K562 (cell line): ENCODE measurements at regions not wholly inside any gene's neighbourhood (a gene's known extent, or its start where the extent isn't known, plus 50 kb on each side); places are given as distances from the start of the nearest gene placed in this dataset.

ENCODE experiments used
- ATAC-seq: fragments of 200-7000 bp; cut with Tn5 transposase; 3 replicates; pipeline ENCODE4 v1.9.1; 2020; ENCODE audit warnings: moderate library complexity
- BruUV-seq: library from RNA; stranded (reverse); fragments of 400-500 nt; replicated peaks from 2 replicates; lab custom pipeline; 2021; lab: Mats Ljungman, UMichigan
- CTCF ChIA-PET: fragments of 300-600 bp; formaldehyde crosslinking; extraction: SDS; loops from one replicate; lab custom pipeline; 2021; ENCODE audit warnings: low intra/inter-chr PET ratio; lab: Yijun Ruan, JAX
- POLR2A ChIA-PET: fragments of 300-600, 350-650 bp; sonication (Branson Sonifier 250); formaldehyde crosslinking; extraction: SDS; loops from one replicate; lab custom pipeline; 2021; ENCODE audit warnings: antibody characterized with exemption, inconsistent platforms; lab: Yijun Ruan, JAX
- DNase-seq, 4 experiments: peaks; one replicate each; pipeline versions ENCODE4 v3.0.0 to v3.0.0-alpha.2; 2011 to 2018; ENCODE audit warnings: low spot score in 3 of 4, mixed read lengths in 3 of 4; ENCODE audit errors: extremely low read depth in 1 of 4
- FAIRE-seq: peaks from 2 replicates; lab custom pipeline; 2011; peaks lifted over from hg19 to GRCh38; lab: Jason Lieb, UNC
- H2AFZ ChIP-seq: 2 replicates; pipeline ENCODE4 v1.6.0; 2011; ENCODE audit warnings: low read depth, low read length, control low read depth, inconsistent platforms
- H3K27ac ChIP-seq: fragments of 200-600 bp; 3 replicates; pipeline ENCODE4 v1.8.0; 2011; ENCODE audit warnings: low read depth, mild to moderate bottlenecking, control low read depth, inconsistent platforms, low read length, moderate library complexity, mixed read lengths; ENCODE audit errors: extremely low read depth
- H3K27me3 ChIP-seq, 2 experiments: fragments of 300-600 bp in 1 of 2; 2 replicates in 1 of 2; 3 replicates in 1 of 2; pipeline versions ENCODE4 v1.6.0 to v1.8.0; 2011; ENCODE audit warnings: inconsistent platforms in 2 of 2, low read length in 2 of 2, mild to moderate bottlenecking in 1 of 2, mixed read lengths in 1 of 2, moderate library complexity in 1 of 2; ENCODE audit not compliant: control insufficient read depth in 2 of 2, insufficient read depth in 2 of 2
- H3K36me3 ChIP-seq: fragments of 300-600 bp; 3 replicates; pipeline ENCODE4 v1.8.0; 2011; ENCODE audit warnings: mild to moderate bottlenecking, low read length, inconsistent platforms; ENCODE audit not compliant: control insufficient read depth, insufficient read depth
- H3K4me1 ChIP-seq, 2 experiments: fragments of 200-600 bp in 1 of 2; replicated peaks in 1 of 2; 2 replicates in 1 of 2; 3 replicates in 1 of 2; pipeline versions ENCODE4 v1.5.1 to v1.8.0; 2011; ENCODE audit warnings: inconsistent platforms in 2 of 2, low read length in 2 of 2, mild to moderate bottlenecking in 1 of 2, mixed read lengths in 1 of 2, moderate library complexity in 1 of 2; ENCODE audit not compliant: control insufficient read depth in 2 of 2, insufficient read depth in 2 of 2
- H3K4me2 ChIP-seq: 2 replicates; pipeline ENCODE4 v1.6.1; 2011; ENCODE audit warnings: low read length, control low read depth, inconsistent platforms, mixed read lengths; ENCODE audit not compliant: insufficient read depth
- H3K4me3 ChIP-seq: fragments of 200-600 bp; sonication (generic), shearing (Covaris generic); 2 replicates; pipeline ENCODE4 v1.5.1; 2016; ENCODE audit warnings: control low read depth, inconsistent platforms
- H3K79me2 ChIP-seq: fragments of 200-600 bp; 3 replicates; pipeline ENCODE4 v1.8.0; 2011; ENCODE audit warnings: low read length, inconsistent platforms; ENCODE audit not compliant: control insufficient read depth, insufficient read depth
- H3K9ac ChIP-seq, 2 experiments: 2 replicates each; pipeline versions ENCODE4 v1.6.0 to v1.6.1; 2011; ENCODE audit warnings: low read depth in 2 of 2, low read length in 2 of 2, control low read depth in 1 of 2, inconsistent platforms in 1 of 2, mild to moderate bottlenecking in 1 of 2, mixed read lengths in 1 of 2; ENCODE audit not compliant: insufficient read depth in 1 of 2
- H3K9me1 ChIP-seq: one replicate; pipeline ENCODE4 v1.6.0; 2011; ENCODE audit warnings: inconsistent platforms, mild to moderate bottlenecking, low read length, moderate library complexity; ENCODE audit not compliant: control insufficient read depth, insufficient read depth
- H3K9me3 ChIP-seq: replicated peaks from 2 replicates; pipeline ENCODE4 v1.5.1; 2011; ENCODE audit warnings: low read depth, low read length, inconsistent platforms; ENCODE audit not compliant: control insufficient read depth, insufficient read depth
- H4K20me1 ChIP-seq: replicated peaks from 2 replicates; pipeline ENCODE4 v1.6.1; 2011; ENCODE audit warnings: low read length, inconsistent platforms, mixed read lengths; ENCODE audit not compliant: control insufficient read depth, insufficient read depth
- DIDO1 ChIP-seq: fragments of 450-650 bp; IDR thresholded peaks from 2 replicates; pipeline ENCODE4 v1.6.1; 2016; ENCODE audit warnings: low read depth, missing biosample characterization, missing genetic modification characterization
- GATAD2A ChIP-seq: fragments of 450-650 bp; IDR thresholded peaks from 2 replicates; pipeline ENCODE4 v1.6.1; 2017
- GTF2E2 ChIP-seq: fragments of 200-800 bp; sonication (Bioruptor generic); IDR thresholded peaks from 2 replicates; pipeline ENCODE4 v1.6.1; 2016; ENCODE audit warnings: missing genetic modification characterization, missing compliant biosample characterization
- NONO ChIP-seq, 2 experiments: fragments of 200-400 bp in 1 of 2; fragments of 450-650 bp in 1 of 2; formaldehyde crosslinking in 1 of 2; IDR thresholded peaks; 2 replicates each; pipeline ENCODE4 v1.6.1; 2017; ENCODE audit warnings: low read depth in 2 of 2, mild to moderate bottlenecking in 2 of 2, moderate library complexity in 2 of 2, low read length in 1 of 2
- PHF8 ChIP-seq: fragments of 200-600 bp; sonication (generic); IDR thresholded peaks from 2 replicates; pipeline ENCODE4 v1.6.1; 2012; ENCODE audit warnings: mixed run types, mild to moderate bottlenecking, inconsistent platforms, low read length, moderate library complexity, borderline replicate concordance
- SAFB ChIP-seq: fragments of 200-400 bp; formaldehyde crosslinking; IDR thresholded peaks from 2 replicates; pipeline ENCODE4 v1.6.1; 2017; ENCODE audit warnings: low read depth, low read length, borderline replicate concordance
- ZNF12 ChIP-seq: sonication (generic); formaldehyde crosslinking; IDR thresholded peaks from 2 replicates; pipeline ENCODE4 v1.4.0; 2020; ENCODE audit warnings: mild to moderate bottlenecking, missing genetic modification reagents
- ZNF175 ChIP-seq: fragments of 200-800 bp; sonication (Bioruptor generic); IDR thresholded peaks from 2 replicates; pipeline ENCODE4 v1.6.1; 2016; ENCODE audit warnings: low read depth, mild to moderate bottlenecking, missing genetic modification characterization, missing compliant biosample characterization
- ZNF584 ChIP-seq: fragments of 200-800 bp; sonication (Bioruptor generic); IDR thresholded peaks from 2 replicates; pipeline ENCODE4 v1.6.1; 2016; ENCODE audit warnings: low read depth, mild to moderate bottlenecking, missing genetic modification characterization, missing compliant biosample characterization
- WGBS: fragments of 100-300 bp; shearing (Covaris generic); methylation state at CpG from one replicate; pipeline ENCODE4 v1.1.6; 2016; ENCODE audit warnings: low coverage, mixed read lengths; ENCODE audit not compliant: insufficient coverage; ENCODE audit errors: missing lambda C conversion rate; 5-methylcytosine and 5-hydroxymethylcytosine counted together
- in situ Hi-C: fragments of 300-500 bp; cut with MboI; formaldehyde crosslinking; loops from 4 replicates; pipeline ENCODE4 v1.15.0; 2018; ENCODE audit warnings: inconsistent platforms, mixed read lengths
- intact Hi-C: fragments of 100-400 bp; cut with micrococcal nuclease; formaldehyde crosslinking; loops from 2 replicates; pipeline ENCODE4 v1.14.2; 2022
- TF ChIP-seq, protein P1 (sequence below): IDR thresholded peaks from 2 replicates; pipeline ENCODE4 v1.6.1; 2011; ENCODE audit warnings: borderline replicate concordance, low read depth, mild to moderate bottlenecking, moderate library complexity, low read length; ENCODE audit not compliant: insufficient read depth, poor library complexity, severe bottlenecking
- TF ChIP-seq, protein P2 (sequence below): sonication (generic); formaldehyde crosslinking; IDR thresholded peaks from 2 replicates; pipeline ENCODE4 v1.4.0; 2020; ENCODE audit warnings: mild to moderate bottlenecking, missing genetic modification reagents
- TF ChIP-seq, protein P3 (sequence below), 2 experiments: fragments of 450-650 bp; conservative IDR thresholded peaks; 2 replicates each; pipeline ENCODE4 v1.6.1; 2017; ENCODE audit warnings: mild to moderate bottlenecking in 2 of 2, moderate library complexity in 2 of 2
- TF ChIP-seq, protein P4 (sequence below): fragments of 450-650 bp; IDR thresholded peaks from 2 replicates; pipeline ENCODE4 v1.6.1; 2017; ENCODE audit warnings: antibody characterized with exemption, mild to moderate bottlenecking

DNA sequence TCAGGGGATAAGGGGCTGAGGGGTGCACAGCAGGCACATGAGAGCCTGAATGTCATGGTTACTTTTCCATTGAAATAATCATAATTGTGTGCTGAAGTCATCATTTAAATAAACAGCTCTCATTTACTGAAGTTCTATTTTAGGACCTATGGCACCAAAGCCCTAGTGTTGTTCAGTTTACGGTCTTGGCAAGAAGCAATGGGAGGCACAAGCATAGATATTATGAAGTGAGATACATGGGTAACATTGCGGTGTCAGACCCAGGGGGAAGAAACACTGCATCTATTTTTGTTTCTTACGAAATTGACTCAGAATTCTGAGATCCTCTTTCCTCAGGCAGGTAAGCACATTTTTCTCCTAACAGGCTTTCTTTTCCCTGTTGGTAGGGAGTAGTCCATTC is 437.8 kb upstream of the PROX1 start:
- Histone ChIP-seq H3K27ac (no peak overlapping the region), H3K9me3 (no peaks in the 10 kb centered on the region), H3K4me3 (no peak overlapping the region), H3K9me1 (no peaks in the 10 kb centered on the region), H3K79me2 (no peaks in the 10 kb centered on the region), H3K27me3 (no peaks in the 10 kb centered on the region), H3K4me2 (no peak overlapping the region), H3K36me3 (no peaks in the 10 kb centered on the region), H2AFZ (no peak overlapping the region), H3K4me1 (no peaks in the 10 kb centered on the region), H3K9ac (no peak overlapping the region), H4K20me1 (no peaks in the 10 kb centered on the region)
- 0% methylated on average over 3 of the region's 3 CpGs for WGBS
- no peak for DNase-seq
- no peak for TF ChIP-seq ZNF175 (CRISPR knock-in tag)
- TF ChIP-seq DIDO1 (tag) = no peak
- TF ChIP-seq GTF2E2 (tag) = no peak
- no peak for TF ChIP-seq ZNF12 (CRISPR knock-in tag)
- no peak for TF ChIP-seq GATAD2A
- no peak for TF ChIP-seq PHF8
- TF ChIP-seq, protein P1, sequence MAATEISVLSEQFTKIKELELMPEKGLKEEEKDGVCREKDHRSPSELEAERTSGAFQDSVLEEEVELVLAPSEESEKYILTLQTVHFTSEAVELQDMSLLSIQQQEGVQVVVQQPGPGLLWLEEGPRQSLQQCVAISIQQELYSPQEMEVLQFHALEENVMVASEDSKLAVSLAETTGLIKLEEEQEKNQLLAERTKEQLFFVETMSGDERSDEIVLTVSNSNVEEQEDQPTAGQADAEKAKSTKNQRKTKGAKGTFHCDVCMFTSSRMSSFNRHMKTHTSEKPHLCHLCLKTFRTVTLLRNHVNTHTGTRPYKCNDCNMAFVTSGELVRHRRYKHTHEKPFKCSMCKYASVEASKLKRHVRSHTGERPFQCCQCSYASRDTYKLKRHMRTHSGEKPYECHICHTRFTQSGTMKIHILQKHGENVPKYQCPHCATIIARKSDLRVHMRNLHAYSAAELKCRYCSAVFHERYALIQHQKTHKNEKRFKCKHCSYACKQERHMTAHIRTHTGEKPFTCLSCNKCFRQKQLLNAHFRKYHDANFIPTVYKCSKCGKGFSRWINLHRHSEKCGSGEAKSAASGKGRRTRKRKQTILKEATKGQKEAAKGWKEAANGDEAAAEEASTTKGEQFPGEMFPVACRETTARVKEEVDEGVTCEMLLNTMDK = no peak
- no peak for TF ChIP-seq SAFB
- TF ChIP-seq, protein P2, sequence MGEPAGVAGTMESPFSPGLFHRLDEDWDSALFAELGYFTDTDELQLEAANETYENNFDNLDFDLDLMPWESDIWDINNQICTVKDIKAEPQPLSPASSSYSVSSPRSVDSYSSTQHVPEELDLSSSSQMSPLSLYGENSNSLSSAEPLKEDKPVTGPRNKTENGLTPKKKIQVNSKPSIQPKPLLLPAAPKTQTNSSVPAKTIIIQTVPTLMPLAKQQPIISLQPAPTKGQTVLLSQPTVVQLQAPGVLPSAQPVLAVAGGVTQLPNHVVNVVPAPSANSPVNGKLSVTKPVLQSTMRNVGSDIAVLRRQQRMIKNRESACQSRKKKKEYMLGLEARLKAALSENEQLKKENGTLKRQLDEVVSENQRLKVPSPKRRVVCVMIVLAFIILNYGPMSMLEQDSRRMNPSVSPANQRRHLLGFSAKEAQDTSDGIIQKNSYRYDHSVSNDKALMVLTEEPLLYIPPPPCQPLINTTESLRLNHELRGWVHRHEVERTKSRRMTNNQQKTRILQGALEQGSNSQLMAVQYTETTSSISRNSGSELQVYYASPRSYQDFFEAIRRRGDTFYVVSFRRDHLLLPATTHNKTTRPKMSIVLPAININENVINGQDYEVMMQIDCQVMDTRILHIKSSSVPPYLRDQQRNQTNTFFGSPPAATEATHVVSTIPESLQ = no peak
- TF ChIP-seq ZNF584 (CRISPR knock-in tag) = no peak
- TF ChIP-seq, protein P3, sequence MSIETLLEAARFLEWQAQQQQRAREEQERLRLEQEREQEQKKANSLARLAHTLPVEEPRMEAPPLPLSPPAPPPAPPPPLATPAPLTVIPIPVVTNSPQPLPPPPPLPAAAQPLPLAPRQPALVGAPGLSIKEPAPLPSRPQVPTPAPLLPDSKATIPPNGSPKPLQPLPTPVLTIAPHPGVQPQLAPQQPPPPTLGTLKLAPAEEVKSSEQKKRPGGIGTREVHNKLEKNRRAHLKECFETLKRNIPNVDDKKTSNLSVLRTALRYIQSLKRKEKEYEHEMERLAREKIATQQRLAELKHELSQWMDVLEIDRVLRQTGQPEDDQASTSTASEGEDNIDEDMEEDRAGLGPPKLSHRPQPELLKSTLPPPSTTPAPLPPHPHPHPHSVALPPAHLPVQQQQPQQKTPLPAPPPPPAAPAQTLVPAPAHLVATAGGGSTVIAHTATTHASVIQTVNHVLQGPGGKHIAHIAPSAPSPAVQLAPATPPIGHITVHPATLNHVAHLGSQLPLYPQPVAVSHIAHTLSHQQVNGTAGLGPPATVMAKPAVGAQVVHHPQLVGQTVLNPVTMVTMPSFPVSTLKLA (conservative IDR thresholded peaks at IDR 0.05) = no peak
- no peak for TF ChIP-seq NONO (IDR thresholded peaks at IDR 0.05; ENCODE audit: low read depth in 2 of 2, low read length in 1 of 2)
- TF ChIP-seq, protein P4, sequence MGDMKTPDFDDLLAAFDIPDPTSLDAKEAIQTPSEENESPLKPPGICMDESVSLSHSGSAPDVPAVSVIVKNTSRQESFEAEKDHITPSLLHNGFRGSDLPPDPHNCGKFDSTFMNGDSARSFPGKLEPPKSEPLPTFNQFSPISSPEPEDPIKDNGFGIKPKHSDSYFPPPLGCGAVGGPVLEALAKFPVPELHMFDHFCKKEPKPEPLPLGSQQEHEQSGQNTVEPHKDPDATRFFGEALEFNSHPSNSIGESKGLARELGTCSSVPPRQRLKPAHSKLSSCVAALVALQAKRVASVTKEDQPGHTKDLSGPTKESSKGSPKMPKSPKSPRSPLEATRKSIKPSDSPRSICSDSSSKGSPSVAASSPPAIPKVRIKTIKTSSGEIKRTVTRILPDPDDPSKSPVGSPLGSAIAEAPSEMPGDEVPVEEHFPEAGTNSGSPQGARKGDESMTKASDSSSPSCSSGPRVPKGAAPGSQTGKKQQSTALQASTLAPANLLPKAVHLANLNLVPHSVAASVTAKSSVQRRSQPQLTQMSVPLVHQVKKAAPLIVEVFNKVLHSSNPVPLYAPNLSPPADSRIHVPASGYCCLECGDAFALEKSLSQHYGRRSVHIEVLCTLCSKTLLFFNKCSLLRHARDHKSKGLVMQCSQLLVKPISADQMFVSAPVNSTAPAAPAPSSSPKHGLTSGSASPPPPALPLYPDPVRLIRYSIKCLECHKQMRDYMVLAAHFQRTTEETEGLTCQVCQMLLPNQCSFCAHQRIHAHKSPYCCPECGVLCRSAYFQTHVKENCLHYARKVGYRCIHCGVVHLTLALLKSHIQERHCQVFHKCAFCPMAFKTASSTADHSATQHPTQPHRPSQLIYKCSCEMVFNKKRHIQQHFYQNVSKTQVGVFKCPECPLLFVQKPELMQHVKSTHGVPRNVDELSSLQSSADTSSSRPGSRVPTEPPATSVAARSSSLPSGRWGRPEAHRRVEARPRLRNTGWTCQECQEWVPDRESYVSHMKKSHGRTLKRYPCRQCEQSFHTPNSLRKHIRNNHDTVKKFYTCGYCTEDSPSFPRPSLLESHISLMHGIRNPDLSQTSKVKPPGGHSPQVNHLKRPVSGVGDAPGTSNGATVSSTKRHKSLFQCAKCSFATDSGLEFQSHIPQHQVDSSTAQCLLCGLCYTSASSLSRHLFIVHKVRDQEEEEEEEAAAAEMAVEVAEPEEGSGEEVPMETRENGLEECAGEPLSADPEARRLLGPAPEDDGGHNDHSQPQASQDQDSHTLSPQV = no peak
- ATAC-seq = no peak
- POLR2A ChIA-PET = interaction anchor here (0.7 to 1.5 kb wide), 2 partner anchors 9 to 453 kb away, joined by 3 to 5 read pairs; no protein-coding TSS in a partner anchor
- no peak for FAIRE-seq
- no TSS peak for BruUV-seq
- intact Hi-C loops = no loop called here
- CTCF ChIA-PET = no interaction called here
- in situ Hi-C loops = no loop called here
